ENCODE measurements at regions not wholly inside any gene's neighbourhood (a gene's known extent, or its start where the extent isn't known, plus 50 kb on each side); places are given as distances from the start of the nearest gene placed in this dataset.
"Not testable (repeated sequence)": the region's sequence is repeated elsewhere in the genome, so short reads cannot be mapped to it uniquely, and the experiment has no call there.

DNA sequence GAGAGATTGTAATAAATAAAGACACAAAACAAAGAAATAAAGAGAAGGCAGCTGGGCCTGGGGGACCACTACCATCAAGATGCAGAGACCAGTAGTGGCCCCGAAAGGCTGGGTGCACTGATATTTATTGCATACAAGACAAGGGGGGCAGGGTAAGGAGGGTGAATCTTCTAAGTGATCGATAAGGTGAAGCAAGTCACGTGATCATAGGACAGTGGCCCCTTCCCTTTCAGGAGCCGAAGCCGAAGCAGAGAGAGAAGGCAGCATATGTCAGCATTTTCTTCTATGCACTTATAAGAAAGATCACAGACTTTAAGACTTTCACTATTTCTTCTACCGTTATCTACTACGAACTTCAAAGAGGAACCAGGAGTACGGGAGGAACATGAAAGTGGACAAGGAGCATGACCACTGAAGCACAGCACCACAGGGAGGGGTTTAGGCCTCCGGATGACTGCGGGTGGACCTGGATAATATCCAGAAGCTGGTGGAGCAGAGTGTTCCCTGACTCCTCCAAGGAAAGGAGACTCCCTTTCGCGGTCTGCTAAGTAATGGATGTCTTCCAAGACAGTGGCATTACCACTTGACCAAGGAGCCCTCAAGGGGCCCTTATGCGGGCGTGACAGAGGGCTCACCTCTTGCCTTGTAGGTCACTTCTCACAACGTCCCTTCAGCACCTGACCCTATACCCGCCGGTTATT lies 126.4 kb downstream of the RBM46 start:
- ATAC-seq; H3K27ac ChIP-seq; H3K4me3 ChIP-seq; H3K9me3 ChIP-seq; H3K27me3 ChIP-seq (ENCODE audit: low read depth); H3K36me3 ChIP-seq; DNase-seq; intact Hi-C loops (cut with DNase I); H3K4me1 ChIP-seq: not testable (repeated sequence)

DNA sequence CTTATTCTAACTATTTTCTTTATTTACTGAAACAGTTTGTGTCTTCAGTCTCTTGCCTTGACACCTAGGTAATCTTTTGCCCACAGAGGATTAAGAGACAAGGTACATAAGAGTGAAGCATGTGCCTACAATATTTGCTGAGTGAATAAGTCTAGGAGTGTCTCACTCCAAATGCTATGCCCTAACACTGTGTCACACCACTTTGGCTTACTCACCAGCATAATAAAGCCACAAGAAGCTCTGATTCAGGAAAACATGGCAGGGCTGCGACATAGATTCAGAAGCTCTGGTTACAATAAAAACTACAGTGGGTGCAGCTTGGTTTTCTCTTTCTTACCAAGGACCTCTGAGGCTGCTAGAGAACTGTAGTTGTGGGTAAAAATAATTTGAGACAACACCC lies 127.1 kb downstream of the RBM46 start:
- Histone ChIP-seq H3K4me1 (no peaks in the 10 kb centered on the region), H3K9me3 (no peaks in the 10 kb centered on the region), H3K27me3 (ENCODE audit: low read depth) (no peaks in the 10 kb centered on the region), H3K27ac (no peak overlapping the region), H3K4me3 (no peak overlapping the region), H3K36me3 (no peaks in the 10 kb centered on the region)
- no peak for TF ChIP-seq CTCF (IDR thresholded peaks at IDR 0.05)
- DNase-seq, result no peak
- intact Hi-C loops (cut with DNase I), result no loop called here
- ATAC-seq, result no peak

DNA sequence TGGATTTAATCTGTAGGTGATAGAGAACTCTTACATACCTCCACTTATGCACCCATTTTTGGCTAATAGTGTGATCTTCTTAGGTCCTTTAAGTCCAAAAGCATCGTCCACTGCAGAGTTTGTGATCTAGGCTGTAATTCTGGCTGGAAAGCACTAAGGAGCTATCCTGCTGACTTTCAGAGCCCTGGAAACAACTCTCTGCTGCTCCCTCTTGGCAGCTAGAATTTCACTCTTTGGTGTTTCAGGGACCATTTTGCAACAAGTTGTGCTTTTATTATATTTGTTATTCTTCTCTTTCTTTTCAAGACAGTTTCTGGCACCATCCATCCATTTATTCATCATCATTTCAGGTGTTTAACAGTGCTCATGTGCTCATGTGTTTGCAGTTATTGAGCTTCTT lies 130.0 kb downstream of the RBM46 start:
- no peak for TF ChIP-seq CTCF (IDR thresholded peaks at IDR 0.05)
- no peaks in the 10 kb centered on the region for H3K36me3 ChIP-seq
- no peak overlapping the region for H3K4me3 ChIP-seq
- intact Hi-C loops (cut with DNase I), result no loop called here
- H3K27ac ChIP-seq, result no peak overlapping the region
- ATAC-seq (no peak), DNase-seq (no peak)
- no peaks in the 10 kb centered on the region for H3K27me3 ChIP-seq (ENCODE audit: low read depth)
- no peaks in the 10 kb centered on the region for H3K9me3 ChIP-seq
- H3K4me1 ChIP-seq, result no peaks in the 10 kb centered on the region

DNA sequence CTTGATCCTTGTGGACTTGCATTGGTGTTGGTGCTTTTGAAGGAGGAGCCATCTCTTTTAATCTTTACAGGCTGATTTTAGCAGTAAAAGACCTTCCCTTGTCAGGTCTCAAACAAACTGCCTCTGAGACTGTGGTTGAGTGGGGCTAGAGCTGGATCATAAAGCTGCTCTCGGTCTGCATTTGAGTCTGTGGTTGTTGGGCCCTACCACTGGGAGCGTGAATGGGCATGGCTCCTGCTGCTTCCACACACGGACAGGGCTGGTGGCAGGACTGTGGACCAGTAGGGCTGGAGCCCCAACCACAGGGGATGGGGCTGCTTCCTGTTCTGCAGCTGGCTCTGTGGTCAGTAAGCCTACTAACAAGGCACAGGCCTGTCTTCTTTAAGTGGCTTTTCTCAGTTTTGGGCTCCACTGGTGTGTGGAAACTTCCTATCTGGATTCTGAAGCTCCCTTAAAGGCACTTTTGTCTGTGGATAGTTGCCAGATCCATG lies 130.6 kb downstream of the RBM46 start:
- Histone ChIP-seq H3K27me3 (ENCODE audit: low read depth) (no peaks in the 10 kb centered on the region), H3K36me3 (no peaks in the 10 kb centered on the region), H3K9me3 (no peaks in the 10 kb centered on the region), H3K4me3 (no peak overlapping the region), H3K4me1 (no peaks in the 10 kb centered on the region), H3K27ac (no peak overlapping the region)
- ATAC-seq (no peak), DNase-seq (no peak)
- intact Hi-C loops (cut with DNase I), result no loop called here
- TF ChIP-seq CTCF (IDR thresholded peaks at IDR 0.05), result no peak

- no peaks in the 10 kb centered on the region for H3K36me3 ChIP-seq
- H3K27ac ChIP-seq, result no peak overlapping the region
- intact Hi-C loops (cut with DNase I), result no loop called here
- H3K27me3 ChIP-seq (ENCODE audit: low read depth), result no peaks in the 10 kb centered on the region
- no peak for DNase-seq
- ATAC-seq, result no peak
- no peak overlapping the region for H3K4me3 ChIP-seq
- TF ChIP-seq CTCF (IDR thresholded peaks at IDR 0.05), result no peak
- no peaks in the 10 kb centered on the region for H3K9me3 ChIP-seq
- no peaks in the 10 kb centered on the region for H3K4me1 ChIP-seq
Measured at GRCh38 chr4:154916068-154916467, 135.0 kb downstream of the RBM46 start.

DNA sequence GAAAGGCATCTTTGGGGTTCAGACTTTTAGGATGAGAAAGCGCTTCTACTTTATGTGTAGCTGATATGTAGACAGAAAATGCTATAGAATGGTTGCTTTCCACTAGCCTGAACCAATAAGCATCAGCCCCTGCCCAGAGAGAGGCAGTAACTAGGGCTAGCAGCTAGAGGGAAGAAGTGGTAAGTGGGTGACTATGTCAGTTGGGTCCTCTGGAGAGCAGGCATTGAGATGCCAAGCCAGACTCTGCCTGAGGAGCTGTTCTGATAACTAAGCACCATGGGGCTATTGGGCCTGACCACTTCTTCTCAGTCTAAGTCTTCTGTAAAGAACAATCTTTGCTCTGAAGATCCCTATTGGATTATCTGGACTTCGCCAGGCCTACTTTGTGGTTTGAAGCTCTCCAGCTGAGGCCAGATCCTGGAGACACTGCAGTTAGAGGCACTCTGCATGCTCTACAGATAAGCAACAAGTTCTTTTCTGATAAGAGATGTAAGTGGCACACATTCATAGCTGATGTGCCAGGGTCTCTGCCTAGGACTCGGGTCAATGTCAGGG lies 146.1 kb downstream of the RBM46 start:
- Histone ChIP-seq H3K4me3 (no peak overlapping the region), H3K4me1 (no peaks in the 10 kb centered on the region), H3K27ac (no peak overlapping the region), H3K36me3 (no peaks in the 10 kb centered on the region), H3K27me3 (ENCODE audit: low read depth) (no peaks in the 10 kb centered on the region), H3K9me3 (no peaks in the 10 kb centered on the region)
- ATAC-seq (no peak), DNase-seq (no peak)
- TF ChIP-seq CTCF (IDR thresholded peaks at IDR 0.05), result no peak
- intact Hi-C loops (cut with DNase I), result no loop called here
